PC-3 (cell line): ENCODE measurements at regions not wholly inside any gene's neighbourhood (a gene's known extent, or its start where the extent isn't known, plus 50 kb on each side); places are given as distances from the start of the nearest gene placed in this dataset.

Experiments
- ATAC-seq: fragments of 200-7000 bp; cut with Tn5 transposase; 2 replicates; pipeline ENCODE4 v1.9.1; 2020; ENCODE audit warnings: mild to moderate bottlenecking, moderate library complexity
- BruUV-seq: library from RNA; stranded (reverse); fragments of 400-500 nt; replicated peaks from 2 replicates; lab custom pipeline; 2021; lab: Mats Ljungman, UMichigan
- CTCF ChIA-PET: fragments of 300-600 bp; sonication (Branson Sonifier 250); formaldehyde crosslinking; loops from one replicate; lab custom pipeline; 2022; ENCODE audit warnings: antibody characterized with exemption; lab: Charles Lee
- POLR2A ChIA-PET: fragments of 300-600 bp; sonication (Branson Sonifier 250); formaldehyde crosslinking; loops from one replicate; lab custom pipeline; 2022; ENCODE audit warnings: antibody characterized with exemption; ENCODE audit not compliant: unreplicated experiment; lab: Charles Lee
- DNase-seq: peaks from one replicate; pipeline ENCODE4 v3.0.0-alpha.2; 2015
- H2AFZ ChIP-seq: fragments of 300-600 bp; sonication (generic); 2 replicates; pipeline ENCODE4 v1.6.0; 2016; ENCODE audit warnings: antibody characterized with exemption, low read length
- H3F3A ChIP-seq: fragments of 300-600 bp; sonication (generic); one replicate; pipeline ENCODE4 v1.6.0; 2017; ENCODE audit warnings: antibody characterized with exemption, low read length, control low read depth, mild to moderate bottlenecking; ENCODE audit not compliant: unreplicated experiment
- H3K27ac ChIP-seq: fragments of 300-600 bp; sonication (generic); 2 replicates; pipeline ENCODE4 v1.5.1; 2016; ENCODE audit warnings: mild to moderate bottlenecking, low read length
- H3K27me3 ChIP-seq: fragments of 300-600 bp; sonication (generic); 2 replicates; pipeline ENCODE4 v1.6.1; 2016; ENCODE audit warnings: low read length, mixed read lengths
- H3K36me3 ChIP-seq: fragments of 300-600 bp; sonication (generic); 2 replicates; pipeline ENCODE4 v1.6.1; 2016; ENCODE audit warnings: low read depth, mixed run types, low read length, mixed read lengths
- H3K4me1 ChIP-seq: fragments of 300-600 bp; sonication (generic); 2 replicates; pipeline ENCODE4 v1.5.1; 2016; ENCODE audit warnings: low read length; ENCODE audit not compliant: insufficient read depth
- H3K4me2 ChIP-seq: fragments of 300-600 bp; sonication (generic); 2 replicates; pipeline ENCODE4 v1.6.0; 2016; ENCODE audit warnings: low read length
- H3K4me3 ChIP-seq: fragments of 300-600 bp; sonication (generic); 2 replicates; pipeline ENCODE4 v1.5.1; 2016; ENCODE audit warnings: mild to moderate bottlenecking, low read length, mixed read lengths
- H3K79me2 ChIP-seq: fragments of 300-600 bp; sonication (generic); 2 replicates; pipeline ENCODE4 v1.6.1; 2017; ENCODE audit warnings: low read length, mixed read lengths
- H3K9ac ChIP-seq: fragments of 300-600 bp; sonication (generic); 2 replicates; pipeline ENCODE4 v1.6.0; 2016; ENCODE audit warnings: mild to moderate bottlenecking, low read length
- H3K9me2 ChIP-seq: fragments of 300-600 bp; sonication (generic); replicated peaks from 2 replicates; pipeline ENCODE4 v1.6.1; 2016; ENCODE audit warnings: mixed run types, low read length, mixed read lengths
- H3K9me3 ChIP-seq: fragments of 300-600 bp; sonication (generic); 2 replicates; pipeline ENCODE4 v1.6.1; 2016; ENCODE audit warnings: low read length, mixed read lengths
- H4K20me1 ChIP-seq: fragments of 300-600 bp; sonication (generic); 2 replicates; pipeline ENCODE4 v1.6.1; 2016; ENCODE audit warnings: low read length, mixed read lengths
- CTCF ChIP-seq: fragments of 300-600 bp; sonication (generic); conservative IDR thresholded peaks from 2 replicates; pipeline ENCODE4 v1.5.1; 2017; ENCODE audit warnings: antibody characterized with exemption, low read depth, mild to moderate bottlenecking, low read length
- EZH2 ChIP-seq: fragments of 300-600 bp; sonication (generic); IDR thresholded peaks from one replicate; pipeline ENCODE4 v1.6.1; 2017; ENCODE audit warnings: antibody characterized with exemption, mild to moderate bottlenecking, low read length; ENCODE audit not compliant: unreplicated experiment
- EZH2phosphoT487 ChIP-seq: fragments of 300-600 bp; sonication (generic); IDR thresholded peaks from 2 replicates; pipeline ENCODE4 v1.6.1; 2018; ENCODE audit warnings: mild to moderate bottlenecking, antibody characterized with exemption, low read length, borderline replicate concordance
- intact Hi-C: fragments of 100-400 bp; cut with micrococcal nuclease; formaldehyde crosslinking; loops from 2 replicates; pipeline ENCODE4 v1.9.0; 2023

GRCh38 chr17:56708670-56709410 lies 115.3 kb downstream of the NOG start:
- Histone ChIP-seq H3K9ac (no peak overlapping the region), H3F3A (no peaks in the 10 kb centered on the region), H2AFZ (no peak overlapping the region), H3K27ac (no peak overlapping the region), H3K9me2 (no peaks in the 10 kb centered on the region), H4K20me1 (no peaks in the 10 kb centered on the region), H3K9me3 (no peaks in the 10 kb centered on the region), H3K36me3 (no peaks in the 10 kb centered on the region), H3K27me3 (no peaks in the 10 kb centered on the region), H3K79me2 (no peaks in the 10 kb centered on the region), H3K4me3 (no peak overlapping the region), H3K4me1 (peaks cover 8% of the 10 kb centered on the region; the same call in 1 of the 2 replicates), H3K4me2 (no peak overlapping the region)
- ChIA-PET CTCF (no interaction called here), POLR2A (no interaction called here)
- intact Hi-C loops, result no loop called here
- DNase-seq, result no peak
- no TSS peak for BruUV-seq
- no peak for ATAC-seq
- no peak for TF ChIP-seq EZH2
- TF ChIP-seq EZH2phosphoT487, result no peak
- TF ChIP-seq CTCF, result no peak

- ATAC-seq (peak; percentile 41), DNase-seq (peak; percentile 82)
- H3K36me3 ChIP-seq, result no peaks in the 10 kb centered on the region
- TF ChIP-seq EZH2phosphoT487 (no peak), CTCF (no peak), EZH2 (no peak)
- 0 out of 2 replicates have a peak overlapping the region, but pooled peaks have one; percentile 33 for H2AFZ ChIP-seq
- H3K4me3 ChIP-seq, result no peak overlapping the region
- H3K9me3 ChIP-seq, result no peaks in the 10 kb centered on the region
- H4K20me1 ChIP-seq, result no peaks in the 10 kb centered on the region
- peaks cover 8% of the 10 kb centered on the region; the same call in 1 of the 2 replicates for H3K4me1 ChIP-seq
- H3K27me3 ChIP-seq, result no peaks in the 10 kb centered on the region
- no peaks in the 10 kb centered on the region for H3K79me2 ChIP-seq
- intact Hi-C loops, result no loop called here
- BruUV-seq, result no TSS peak
- POLR2A ChIA-PET, result interaction anchor here (0.6 kb wide), 1 partner anchor 69 kb away, joined by 4 read pairs; no protein-coding TSS in a partner anchor
- no peak overlapping the region for H3K27ac ChIP-seq
- H3K9me2 ChIP-seq, result no peaks in the 10 kb centered on the region
- H3F3A ChIP-seq, result no peaks in the 10 kb centered on the region
- H3K4me2 ChIP-seq, result peak overlapping the region; percentile 40
- H3K9ac ChIP-seq, result no peak overlapping the region
- CTCF ChIA-PET, result interaction anchor here (1.5 kb wide), 1 partner anchor 12 kb away, joined by 6 read pairs; no protein-coding TSS in a partner anchor
Measured at GRCh38 chr17:56710986-56711385, 117.5 kb downstream of the NOG start.
